ENCODE measurements at regions not wholly inside any gene's neighbourhood (a gene's known extent, or its start where the extent isn't known, plus 50 kb on each side); places are given as distances from the start of the nearest gene placed in this dataset.

DNA sequence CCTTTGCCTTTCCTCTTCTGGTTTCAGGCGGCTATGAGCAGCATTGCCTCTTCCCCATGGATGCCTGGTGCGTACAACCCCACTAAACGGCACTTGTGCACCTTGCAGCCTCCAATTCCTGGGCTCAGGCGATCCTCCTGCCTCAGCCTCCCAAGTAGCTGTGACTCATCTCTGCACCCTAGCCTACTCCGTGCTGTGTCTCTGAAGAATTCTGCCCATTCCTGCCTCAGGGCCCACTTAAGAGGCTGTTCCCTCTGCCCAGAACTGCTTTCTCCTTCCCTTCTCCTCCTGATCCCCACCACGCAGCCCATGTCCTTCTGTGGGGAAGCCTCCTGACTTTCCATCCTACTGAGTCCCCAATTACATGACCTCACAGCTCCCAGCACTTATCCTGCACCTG is 142.2 kb upstream of the ZNF507 start:
- H3K4me3 ChIP-seq, result no peak overlapping the region
- H3K36me3 ChIP-seq, result no peaks in the 10 kb centered on the region
- H3K27ac ChIP-seq, result no peak overlapping the region
- intact Hi-C loops (cut with DNase I), result no loop called here
- no peaks in the 10 kb centered on the region for H3K4me1 ChIP-seq
- no peaks in the 10 kb centered on the region for H3K27me3 ChIP-seq
- no peak for DNase-seq (ENCODE audit: extremely low spot score in 2 of 2)
- H3K9me3 ChIP-seq, result no peaks in the 10 kb centered on the region
- TF ChIP-seq POLR2A (IDR thresholded peaks at IDR 0.05) (no peak), POLR2AphosphoS5 (IDR thresholded peaks at IDR 0.05; ENCODE audit: insufficient read depth in 1 of 2, low read depth in 1 of 2) (no peak)
- TF ChIP-seq, protein P1, sequence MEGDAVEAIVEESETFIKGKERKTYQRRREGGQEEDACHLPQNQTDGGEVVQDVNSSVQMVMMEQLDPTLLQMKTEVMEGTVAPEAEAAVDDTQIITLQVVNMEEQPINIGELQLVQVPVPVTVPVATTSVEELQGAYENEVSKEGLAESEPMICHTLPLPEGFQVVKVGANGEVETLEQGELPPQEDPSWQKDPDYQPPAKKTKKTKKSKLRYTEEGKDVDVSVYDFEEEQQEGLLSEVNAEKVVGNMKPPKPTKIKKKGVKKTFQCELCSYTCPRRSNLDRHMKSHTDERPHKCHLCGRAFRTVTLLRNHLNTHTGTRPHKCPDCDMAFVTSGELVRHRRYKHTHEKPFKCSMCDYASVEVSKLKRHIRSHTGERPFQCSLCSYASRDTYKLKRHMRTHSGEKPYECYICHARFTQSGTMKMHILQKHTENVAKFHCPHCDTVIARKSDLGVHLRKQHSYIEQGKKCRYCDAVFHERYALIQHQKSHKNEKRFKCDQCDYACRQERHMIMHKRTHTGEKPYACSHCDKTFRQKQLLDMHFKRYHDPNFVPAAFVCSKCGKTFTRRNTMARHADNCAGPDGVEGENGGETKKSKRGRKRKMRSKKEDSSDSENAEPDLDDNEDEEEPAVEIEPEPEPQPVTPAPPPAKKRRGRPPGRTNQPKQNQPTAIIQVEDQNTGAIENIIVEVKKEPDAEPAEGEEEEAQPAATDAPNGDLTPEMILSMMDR (IDR thresholded peaks at IDR 0.05), result no peak

DNA sequence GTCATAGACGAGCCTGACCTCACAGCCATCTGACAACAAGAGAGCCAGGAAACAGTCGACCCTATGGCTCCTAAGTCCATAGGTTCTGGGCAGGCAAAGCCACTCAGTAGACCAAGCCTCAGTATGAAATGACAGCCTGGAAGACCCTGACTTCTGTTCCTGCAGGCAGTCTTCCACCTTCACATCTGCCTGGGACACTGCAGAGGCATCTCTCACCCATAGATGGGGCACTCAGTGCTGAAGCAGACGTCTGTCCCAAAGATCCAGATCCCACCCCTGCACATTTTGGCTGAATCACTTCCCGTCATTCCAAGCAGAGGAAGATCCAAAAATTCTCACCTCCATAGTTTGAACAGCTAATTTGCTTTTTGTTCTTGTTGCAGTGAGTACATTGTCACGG is 139.3 kb upstream of the ZNF507 start:
- TF ChIP-seq POLR2A (IDR thresholded peaks at IDR 0.05) (no peak), POLR2AphosphoS5 (IDR thresholded peaks at IDR 0.05; ENCODE audit: insufficient read depth in 1 of 2, low read depth in 1 of 2) (no peak)
- TF ChIP-seq, protein P1 (IDR thresholded peaks at IDR 0.05), result no peak

DNA sequence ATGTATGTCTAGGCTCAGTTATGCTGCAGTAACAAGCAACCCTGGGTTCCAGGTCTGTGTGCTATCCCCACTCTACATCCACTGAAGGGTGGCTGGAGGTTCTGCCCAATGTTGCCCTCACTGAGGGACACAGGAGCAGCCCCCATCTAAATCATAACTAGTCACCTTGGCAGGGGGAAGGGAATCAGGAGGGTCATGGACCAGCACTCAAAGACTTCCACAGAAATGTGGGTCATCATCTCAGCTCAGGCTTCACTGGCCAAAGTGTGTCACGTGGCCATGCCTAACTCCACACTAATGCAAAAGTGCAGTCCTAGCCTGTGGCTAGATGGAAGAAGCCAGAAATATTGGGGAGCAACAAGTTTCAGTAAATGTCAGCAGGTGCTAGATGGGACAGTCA is 137.3 kb upstream of the ZNF507 start:
- no peak overlapping the region for H3K27ac ChIP-seq
- no peaks in the 10 kb centered on the region for H3K9me3 ChIP-seq
- H3K4me1 ChIP-seq, result no peaks in the 10 kb centered on the region
- DNase-seq (ENCODE audit: extremely low spot score in 2 of 2), result no peak
- intact Hi-C loops (cut with DNase I), result no loop called here
- no peaks in the 10 kb centered on the region for H3K36me3 ChIP-seq
- no peak overlapping the region for H3K4me3 ChIP-seq
- no peaks in the 10 kb centered on the region for H3K27me3 ChIP-seq
- TF ChIP-seq POLR2AphosphoS5 (IDR thresholded peaks at IDR 0.05; ENCODE audit: insufficient read depth in 1 of 2, low read depth in 1 of 2), result no peak
- TF ChIP-seq POLR2A (IDR thresholded peaks at IDR 0.05), result no peak
- TF ChIP-seq, protein P1 (IDR thresholded peaks at IDR 0.05), result no peak

More for the DNA sequence above, 139.3 kb upstream of the ZNF507 start:
- no peak overlapping the region for H3K27ac ChIP-seq
- no peak overlapping the region for H3K4me3 ChIP-seq
- intact Hi-C loops (cut with DNase I), result no loop called here
- H3K27me3 ChIP-seq, result no peaks in the 10 kb centered on the region
- H3K9me3 ChIP-seq, result no peaks in the 10 kb centered on the region
- H3K4me1 ChIP-seq, result no peaks in the 10 kb centered on the region
- no peak for DNase-seq (ENCODE audit: extremely low spot score in 2 of 2)
- no peaks in the 10 kb centered on the region for H3K36me3 ChIP-seq

DNA sequence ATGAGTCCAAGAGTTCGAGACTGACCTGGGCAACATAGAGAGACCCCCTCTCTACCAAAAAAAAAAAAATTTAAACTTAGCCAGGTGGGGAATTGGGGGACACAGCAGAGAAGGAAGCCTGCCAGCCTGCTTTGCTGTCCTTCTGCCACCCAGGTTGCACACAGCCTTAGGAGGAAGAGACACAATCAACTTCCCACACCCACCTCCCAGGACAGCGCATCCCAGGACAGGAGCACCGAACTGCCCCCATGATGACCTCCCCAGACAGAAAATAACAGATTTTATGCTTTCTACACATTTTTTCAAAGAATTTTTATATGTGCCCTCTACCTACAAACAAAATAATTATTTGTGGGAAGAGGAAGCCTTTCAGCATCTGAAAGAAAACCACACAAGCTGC is 126.0 kb upstream of the ZNF507 start:
- Histone ChIP-seq H3K9me3 (no peaks in the 10 kb centered on the region), H3K27ac (no peak overlapping the region), H3K27me3 (no peaks in the 10 kb centered on the region), H3K4me1 (peaks cover 2% of the 10 kb centered on the region), H3K4me3 (no peak overlapping the region), H3K36me3 (no peaks in the 10 kb centered on the region)
- TF ChIP-seq POLR2AphosphoS5 (IDR thresholded peaks at IDR 0.05; ENCODE audit: insufficient read depth in 1 of 2, low read depth in 1 of 2), result no peak
- TF ChIP-seq, protein P1 (IDR thresholded peaks at IDR 0.05), result no peak
- intact Hi-C loops (cut with DNase I), result no loop called here
- DNase-seq (ENCODE audit: extremely low spot score in 2 of 2), result peak in 1 of 2 donors; percentile 29

DNA sequence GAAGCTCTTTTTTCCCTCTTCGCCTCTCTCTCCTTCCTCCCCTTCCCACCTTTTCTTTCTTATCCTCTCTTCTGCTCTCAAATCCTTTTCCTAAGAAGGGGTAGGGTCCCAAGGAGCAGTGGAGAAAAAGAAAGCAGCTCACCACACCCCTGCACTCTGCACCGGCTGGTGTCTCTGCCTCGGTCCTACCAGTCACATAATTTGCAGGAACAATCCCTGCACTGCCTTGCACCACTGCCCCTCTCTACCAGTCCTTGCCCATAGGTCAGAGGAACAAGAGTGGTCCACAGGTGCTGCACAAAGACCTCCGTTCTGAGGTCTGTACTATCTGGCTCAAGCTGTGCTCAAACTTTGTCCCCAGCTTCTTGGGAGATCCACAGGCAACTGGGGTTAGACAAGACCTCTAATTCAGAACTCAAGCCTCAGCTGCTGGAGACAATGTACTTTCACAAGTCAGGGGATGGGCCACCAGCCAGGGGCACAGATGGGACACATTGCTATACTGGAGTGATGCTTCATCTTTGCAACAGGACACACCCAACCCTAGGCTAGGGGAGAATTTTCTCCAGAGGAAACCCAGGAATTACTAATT is 125.4 kb upstream of the ZNF507 start:
- Histone ChIP-seq H3K9me3 (no peaks in the 10 kb centered on the region), H3K27ac (no peak overlapping the region), H3K4me1 (peaks cover 4% of the 10 kb centered on the region), H3K4me3 (no peak overlapping the region), H3K27me3 (no peaks in the 10 kb centered on the region), H3K36me3 (no peaks in the 10 kb centered on the region)
- TF ChIP-seq POLR2AphosphoS5 (IDR thresholded peaks at IDR 0.05; ENCODE audit: insufficient read depth in 1 of 2, low read depth in 1 of 2) (no peak), POLR2A (IDR thresholded peaks at IDR 0.05) (no peak)
- TF ChIP-seq, protein P1 (IDR thresholded peaks at IDR 0.05), result no peak
- intact Hi-C loops (cut with DNase I), result loop anchor here (10.0 kb wide), 1 partner anchor 1535 kb away; no protein-coding TSS in a partner anchor
- peak in 1 of 2 donors; percentile 65 for DNase-seq (ENCODE audit: extremely low spot score in 2 of 2)
